GM12892 (cell line): ENCODE measurements at regions not wholly inside any gene's neighbourhood (a gene's known extent, or its start where the extent isn't known, plus 50 kb on each side); places are given as distances from the start of the nearest gene placed in this dataset.

Source experiments
- POLR2A ChIP-seq: IDR thresholded peaks from 2 replicates; pipeline ENCODE4 v1.6.1; 2011; ENCODE audit warnings: low read depth, low read length, control low read depth
- TAF1 ChIP-seq: IDR thresholded peaks from 2 replicates; pipeline ENCODE4 v1.6.1; 2011; ENCODE audit warnings: low read depth, mild to moderate bottlenecking, control low read depth, low read length, borderline replicate concordance

DNA sequence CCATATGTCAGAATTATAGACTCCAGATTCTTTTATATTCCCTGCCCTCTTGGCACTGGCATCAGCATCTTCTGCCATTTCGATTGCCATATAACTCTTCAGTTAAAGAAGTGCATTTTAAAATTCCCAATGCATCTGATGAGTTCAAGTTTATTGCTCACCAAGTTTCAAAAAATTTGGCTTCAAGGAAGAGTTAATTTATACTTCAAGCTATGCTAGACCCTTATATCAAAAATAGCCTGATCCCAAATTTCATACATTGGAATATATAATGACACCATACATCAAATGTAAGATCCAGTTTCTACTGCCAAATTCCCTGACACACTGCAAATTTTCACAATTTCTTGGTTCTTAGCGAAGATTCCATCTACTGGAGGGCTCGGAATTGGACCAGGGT, 1058.6 kb downstream of the NTRK3 start:
- TF ChIP-seq TAF1 (no peak), POLR2A (no peak)
